ENCODE measurements at regions not wholly inside any gene's neighbourhood (a gene's known extent, or its start where the extent isn't known, plus 50 kb on each side); places are given as distances from the start of the nearest gene placed in this dataset.

GRCh38 chr16:62450291-62450690 lies 414.1 kb upstream of the CDH8 start:
- no peak for TF ChIP-seq CTCF (IDR thresholded peaks at IDR 0.05; ENCODE audit: unreplicated experiment in 3 of 3)
- no peak overlapping the region for H3K4me3 Mint-ChIP-seq
- H3K36me3 Mint-ChIP-seq (ENCODE audit: low read depth), result no peaks in the 10 kb centered on the region
- H3K27ac Mint-ChIP-seq, result no peak overlapping the region
- H3K4me1 Mint-ChIP-seq, result no peaks in the 10 kb centered on the region
- H3K9me3 Mint-ChIP-seq, result no peaks in the 10 kb centered on the region
- H3K27me3 Mint-ChIP-seq (ENCODE audit: low read depth), result no peaks in the 10 kb centered on the region

DNA sequence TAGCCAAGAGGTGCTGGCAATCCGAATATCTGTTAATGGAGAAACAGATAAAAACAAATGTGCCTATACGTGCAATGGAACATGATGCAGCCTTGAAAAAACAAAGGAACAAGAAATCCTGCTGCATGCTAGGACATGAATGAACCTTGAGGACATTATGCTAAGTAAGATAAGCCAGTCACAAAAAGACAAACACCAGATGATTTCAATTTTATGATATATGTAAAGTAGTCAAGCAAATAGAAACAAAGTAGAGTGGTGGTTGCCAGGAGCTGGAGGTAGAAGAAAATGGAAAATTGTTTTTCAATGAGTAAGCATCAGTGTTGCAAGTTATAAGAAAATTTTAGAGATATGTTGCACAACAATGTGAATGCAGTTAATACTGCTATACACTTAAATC lies 409.7 kb upstream of the CDH8 start:
- H3K27me3 Mint-ChIP-seq (ENCODE audit: low read depth), result no peaks in the 10 kb centered on the region
- TF ChIP-seq CTCF (IDR thresholded peaks at IDR 0.05; ENCODE audit: unreplicated experiment in 3 of 3), result no peak
- H3K9me3 Mint-ChIP-seq, result peaks cover 18% of the 10 kb centered on the region
- H3K27ac Mint-ChIP-seq, result no peak overlapping the region
- no peaks in the 10 kb centered on the region for H3K4me1 Mint-ChIP-seq
- H3K4me3 Mint-ChIP-seq, result no peak overlapping the region
- H3K36me3 Mint-ChIP-seq (ENCODE audit: low read depth), result no peaks in the 10 kb centered on the region

- TF ChIP-seq CTCF (IDR thresholded peaks at IDR 0.05; ENCODE audit: unreplicated experiment in 3 of 3), result no peak
- Mint-ChIP-seq H3K4me3 (no peak overlapping the region), H3K27ac (no peak overlapping the region), H3K4me1 (no peaks in the 10 kb centered on the region), H3K36me3 (ENCODE audit: low read depth) (no peaks in the 10 kb centered on the region), H3K9me3 (no peaks in the 10 kb centered on the region), H3K27me3 (ENCODE audit: low read depth) (no peaks in the 10 kb centered on the region)
These were observed 388.0 kb upstream of the CDH8 start for GRCh38 chr16:62424206-62424605.

DNA sequence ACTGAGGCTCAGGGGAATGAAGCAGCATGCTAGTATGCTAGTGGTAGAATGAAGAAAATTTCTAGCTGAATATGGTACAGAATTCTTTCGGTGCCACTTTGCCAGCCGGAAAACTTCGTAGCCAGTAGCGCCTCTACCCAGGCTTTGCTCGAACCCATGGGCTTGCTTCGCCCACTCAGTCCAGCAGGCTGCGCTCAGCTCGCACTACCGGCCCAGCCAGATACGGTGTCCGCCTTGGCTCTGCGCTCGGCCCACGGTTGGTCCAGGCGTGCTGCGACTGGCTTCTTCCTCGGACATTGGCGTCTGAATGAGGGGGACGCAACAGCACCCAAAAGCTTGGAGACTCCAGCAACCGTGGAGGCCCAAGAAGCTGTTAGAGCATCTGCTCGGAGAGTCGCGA lies 372.5 kb upstream of the CDH8 start:
- peaks cover 3% of the 10 kb centered on the region for H3K27me3 Mint-ChIP-seq (ENCODE audit: low read depth)
- no peak overlapping the region for H3K4me3 Mint-ChIP-seq
- no peaks in the 10 kb centered on the region for H3K4me1 Mint-ChIP-seq
- H3K36me3 Mint-ChIP-seq (ENCODE audit: low read depth), result no peaks in the 10 kb centered on the region
- no peak for TF ChIP-seq CTCF (IDR thresholded peaks at IDR 0.05; ENCODE audit: unreplicated experiment in 3 of 3)
- H3K9me3 Mint-ChIP-seq, result no peaks in the 10 kb centered on the region
- H3K27ac Mint-ChIP-seq, result no peak overlapping the region

DNA sequence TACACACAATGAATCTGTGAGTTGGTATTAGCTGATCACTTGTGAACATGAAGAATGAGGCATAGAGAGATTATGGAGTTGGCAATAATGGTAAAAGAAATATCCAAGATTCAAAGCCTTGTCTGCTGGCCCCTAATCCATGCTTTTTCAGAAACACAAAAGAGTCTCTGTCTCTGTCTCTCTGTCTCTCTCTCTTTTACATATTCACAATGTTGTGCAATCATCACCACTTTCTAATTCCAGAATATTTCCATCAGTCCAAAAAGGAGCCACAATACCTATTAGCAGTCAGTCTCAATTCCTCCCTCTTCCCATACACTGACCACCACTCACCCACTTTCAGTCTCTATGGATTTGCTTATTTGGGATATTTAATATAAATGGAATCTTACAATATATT lies 370.1 kb upstream of the CDH8 start:
- Mint-ChIP-seq H3K27me3 (ENCODE audit: low read depth) (peaks cover 3% of the 10 kb centered on the region), H3K9me3 (peaks cover 3% of the 10 kb centered on the region), H3K36me3 (ENCODE audit: low read depth) (no peaks in the 10 kb centered on the region), H3K4me1 (no peaks in the 10 kb centered on the region), H3K4me3 (no peak overlapping the region), H3K27ac (no peak overlapping the region)
- TF ChIP-seq CTCF (IDR thresholded peaks at IDR 0.05; ENCODE audit: unreplicated experiment in 3 of 3), result no peak

DNA sequence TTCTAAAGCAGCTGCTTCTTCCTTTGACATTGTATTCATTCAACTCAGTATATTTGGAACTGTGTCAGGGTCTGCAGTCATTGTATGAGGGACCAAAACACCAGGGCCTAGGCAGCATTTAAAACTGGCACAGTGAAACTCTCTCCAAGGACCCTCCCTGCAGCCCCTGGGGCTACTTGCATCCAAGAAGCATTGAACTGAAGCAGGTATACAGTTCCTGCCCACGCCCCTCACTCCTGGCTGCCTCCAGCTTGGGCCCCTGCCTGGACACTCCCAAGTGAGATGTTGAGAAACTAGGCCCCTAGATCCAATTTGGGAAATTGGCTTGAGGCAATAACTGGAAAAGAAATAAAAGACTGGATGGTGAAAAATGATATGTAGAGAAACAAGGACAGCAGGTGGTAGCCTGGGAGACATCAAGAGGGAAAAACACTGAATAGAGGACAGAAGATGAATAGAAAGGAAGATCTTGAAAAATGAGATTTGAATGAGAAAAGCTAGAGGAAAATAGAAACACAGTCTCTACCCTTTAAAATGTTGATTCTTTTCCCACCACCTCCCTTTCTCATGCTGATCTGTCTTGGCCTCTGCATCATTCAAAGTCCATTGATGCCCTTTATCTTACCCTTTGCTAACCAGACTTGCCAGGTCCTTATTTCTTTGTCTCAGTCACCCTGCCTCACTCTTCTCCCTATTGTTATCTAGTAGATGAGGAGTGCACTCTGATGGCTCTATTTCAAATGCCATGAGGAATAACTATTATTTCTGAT lies 368.8 kb upstream of the CDH8 start:
- Mint-ChIP-seq H3K27me3 (ENCODE audit: low read depth) (peaks cover 3% of the 10 kb centered on the region), H3K36me3 (ENCODE audit: low read depth) (no peaks in the 10 kb centered on the region), H3K4me1 (no peaks in the 10 kb centered on the region), H3K9me3 (peaks cover 3% of the 10 kb centered on the region), H3K4me3 (no peak overlapping the region), H3K27ac (no peak overlapping the region)
- TF ChIP-seq CTCF (IDR thresholded peaks at IDR 0.05; ENCODE audit: unreplicated experiment in 3 of 3), result no peak

Measured in nephron (organoid).